ENCODE measurements at regions not wholly inside any gene's neighbourhood (a gene's known extent, or its start where the extent isn't known, plus 50 kb on each side); places are given as distances from the start of the nearest gene placed in this dataset.
"Not testable (repeated sequence)": the region's sequence is repeated elsewhere in the genome, so short reads cannot be mapped to it uniquely, and the experiment has no call there.

DNA sequence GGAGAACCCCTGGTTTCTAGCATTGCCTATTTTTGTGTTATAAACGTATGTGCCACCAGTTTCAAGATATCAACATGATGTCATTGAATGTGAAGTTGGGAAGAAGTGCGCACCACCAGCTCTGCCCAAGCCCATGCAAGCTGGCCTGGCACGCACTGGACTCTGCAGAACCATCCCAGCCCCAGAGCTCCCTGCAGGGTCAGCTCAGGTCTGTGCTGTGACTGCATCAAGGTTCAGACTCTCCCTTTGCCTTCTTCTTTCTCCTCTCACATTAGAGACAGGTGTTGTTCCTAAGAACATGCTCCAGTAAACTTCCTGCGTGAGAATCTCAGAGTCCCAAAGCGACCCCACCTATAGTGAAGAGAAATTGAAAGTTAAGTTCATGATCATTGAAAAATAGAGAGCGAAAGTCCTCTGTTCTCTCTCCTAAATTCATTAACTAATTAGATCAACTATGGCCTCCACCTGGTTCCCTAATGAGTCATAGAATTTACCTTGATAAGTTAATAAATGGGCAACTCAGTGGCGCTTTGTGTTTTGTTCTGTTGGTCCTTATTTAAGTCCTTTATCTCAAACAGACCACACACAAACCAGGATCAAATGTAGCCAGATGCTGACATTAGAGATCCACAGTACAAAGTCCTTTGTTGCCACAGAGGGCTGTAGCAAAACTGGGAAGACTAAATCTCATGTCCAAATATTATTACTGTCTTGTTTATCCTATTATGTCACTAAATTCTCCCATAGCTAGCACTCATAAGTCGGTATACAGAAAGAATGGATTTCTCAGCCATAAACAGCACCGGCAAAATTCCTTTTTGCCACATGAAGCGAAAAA lies 432.3 kb downstream of the STK39 start:
- H3K79me2 ChIP-seq (ENCODE audit: control insufficient read depth, insufficient read depth, low read length): no peaks in the 10 kb centered on the region
- no peaks in the 10 kb centered on the region for H3K36me3 ChIP-seq (ENCODE audit: control insufficient read depth in 2 of 2, extremely low read depth in 1 of 2, insufficient read depth in 2 of 2, low read length in 2 of 2)
- no peak for DNase-seq (ENCODE audit: low read depth, low spot score)
- no peaks in the 10 kb centered on the region for H3K9me3 ChIP-seq (ENCODE audit: control insufficient read depth, low read depth, low read length)
- no peaks in the 10 kb centered on the region for H3K4me1 ChIP-seq (ENCODE audit: control insufficient read depth, extremely low read depth, insufficient read depth, low read length)
- H3K27ac ChIP-seq (ENCODE audit: control insufficient read depth, insufficient read depth, low read length): no peak overlapping the region
- H3K4me3 ChIP-seq (ENCODE audit: control insufficient read depth in 2 of 3, extremely low read depth in 1 of 3, insufficient read depth in 2 of 3, low read depth in 1 of 3, low read length in 3 of 3): no peak overlapping the region
- H3K27me3 ChIP-seq (ENCODE audit: control insufficient read depth, extremely low read depth, insufficient read depth, low read length): no peaks in the 10 kb centered on the region
- H4K20me1 ChIP-seq (ENCODE audit: control insufficient read depth, extremely low read depth, insufficient read depth, low read length): no peaks in the 10 kb centered on the region
- FAIRE-seq: no peak
- H3K4me2 ChIP-seq (ENCODE audit: control insufficient read depth, extremely low read depth, insufficient read depth, low read depth, low read length): no peak overlapping the region
- H3K9me1 ChIP-seq (ENCODE audit: control insufficient read depth, extremely low read depth, insufficient read depth, low read length): no peaks in the 10 kb centered on the region
- H2AFZ ChIP-seq (ENCODE audit: control insufficient read depth, low read length): no peak overlapping the region
- dilution Hi-C loops (cut with MboI; ENCODE audit: extremely low pct_ligation_motif_present, low sequenced_read_pairs): no loop called here
- no peak for TF ChIP-seq CTCF (optimal IDR thresholded peaks at IDR 0.05 in 1 of 3, IDR thresholded peaks at IDR 0.05 in 1 of 3, conservative IDR thresholded peaks at IDR 0.05 in 1 of 3; ENCODE audit: extremely low read depth in 1 of 3, insufficient read depth in 2 of 3, low read length in 3 of 3)
- no peak for TF ChIP-seq EZH2 (IDR thresholded peaks at IDR 0.05; ENCODE audit: low read length)
- no peak overlapping the region for H3K9ac ChIP-seq (ENCODE audit: control insufficient read depth, extremely low read depth, insufficient read depth, low read length)

- DNase-seq (ENCODE audit: low read depth, low spot score); H3K27me3 ChIP-seq (ENCODE audit: control insufficient read depth, extremely low read depth, insufficient read depth, low read length); H3K9ac ChIP-seq (ENCODE audit: control insufficient read depth, extremely low read depth, insufficient read depth, low read length); H3K9me3 ChIP-seq (ENCODE audit: control insufficient read depth, low read depth, low read length); H3K4me1 ChIP-seq (ENCODE audit: control insufficient read depth, extremely low read depth, insufficient read depth, low read length); H2AFZ ChIP-seq (ENCODE audit: control insufficient read depth, low read length); H3K4me2 ChIP-seq (ENCODE audit: control insufficient read depth, extremely low read depth, insufficient read depth, low read depth, low read length); H3K9me1 ChIP-seq (ENCODE audit: control insufficient read depth, extremely low read depth, insufficient read depth, low read length); dilution Hi-C loops (cut with MboI; ENCODE audit: extremely low pct_ligation_motif_present, low sequenced_read_pairs); H3K27ac ChIP-seq (ENCODE audit: control insufficient read depth, insufficient read depth, low read length); FAIRE-seq; H4K20me1 ChIP-seq (ENCODE audit: control insufficient read depth, extremely low read depth, insufficient read depth, low read length); H3K79me2 ChIP-seq (ENCODE audit: control insufficient read depth, insufficient read depth, low read length); H3K4me3 ChIP-seq (ENCODE audit: control insufficient read depth in 2 of 3, extremely low read depth in 1 of 3, insufficient read depth in 2 of 3, low read depth in 1 of 3, low read length in 3 of 3); H3K36me3 ChIP-seq (ENCODE audit: control insufficient read depth in 2 of 2, extremely low read depth in 1 of 2, insufficient read depth in 2 of 2, low read length in 2 of 2): not testable (repeated sequence)
Measured at GRCh38 chr2:167814482-167814880, 432.9 kb downstream of the STK39 start.

GRCh38 chr2:167809799-167810198 lies 437.6 kb downstream of the STK39 start:
- dilution Hi-C loops (cut with MboI; ENCODE audit: extremely low pct_ligation_motif_present, low sequenced_read_pairs); H3K4me3 ChIP-seq (ENCODE audit: control insufficient read depth in 2 of 3, extremely low read depth in 1 of 3, insufficient read depth in 2 of 3, low read depth in 1 of 3, low read length in 3 of 3); H3K27me3 ChIP-seq (ENCODE audit: control insufficient read depth, extremely low read depth, insufficient read depth, low read length); H3K9ac ChIP-seq (ENCODE audit: control insufficient read depth, extremely low read depth, insufficient read depth, low read length); H3K4me1 ChIP-seq (ENCODE audit: control insufficient read depth, extremely low read depth, insufficient read depth, low read length); H2AFZ ChIP-seq (ENCODE audit: control insufficient read depth, low read length); H4K20me1 ChIP-seq (ENCODE audit: control insufficient read depth, extremely low read depth, insufficient read depth, low read length); H3K36me3 ChIP-seq (ENCODE audit: control insufficient read depth in 2 of 2, extremely low read depth in 1 of 2, insufficient read depth in 2 of 2, low read length in 2 of 2); H3K4me2 ChIP-seq (ENCODE audit: control insufficient read depth, extremely low read depth, insufficient read depth, low read depth, low read length); H3K27ac ChIP-seq (ENCODE audit: control insufficient read depth, insufficient read depth, low read length); DNase-seq (ENCODE audit: low read depth, low spot score); H3K9me3 ChIP-seq (ENCODE audit: control insufficient read depth, low read depth, low read length); H3K9me1 ChIP-seq (ENCODE audit: control insufficient read depth, extremely low read depth, insufficient read depth, low read length); FAIRE-seq; H3K79me2 ChIP-seq (ENCODE audit: control insufficient read depth, insufficient read depth, low read length): not testable (repeated sequence)

Data from keratinocyte (primary cell).